Astrocyte of the cerebellum (primary cell): ENCODE measurements at regions not wholly inside any gene's neighbourhood (a gene's known extent, or its start where the extent isn't known, plus 50 kb on each side); places are given as distances from the start of the nearest gene placed in this dataset.
"Not testable (repeated sequence)": the region's sequence is repeated elsewhere in the genome, so short reads cannot be mapped to it uniquely, and the experiment has no call there.

Source experiments
- DNase-seq: peaks from one replicate; pipeline ENCODE4 v3.0.0-alpha.2; 2011; ENCODE audit warnings: low read depth
- H3K4me3 ChIP-seq: 2 replicates; pipeline ENCODE4 v1.5.1; 2011; ENCODE audit warnings: mild to moderate bottlenecking, low read depth, low read length, moderate library complexity
- CTCF ChIP-seq: IDR thresholded peaks from 2 replicates; pipeline ENCODE4 v1.5.1; 2012; ENCODE audit warnings: low read length, low read depth, moderate library complexity, mild to moderate bottlenecking; ENCODE audit errors: missing control alignments
- in situ Hi-C: cut with HindIII; loops from 2 replicates; pipeline ENCODE4 v1.10.0; 2017; ENCODE audit warnings: low sequenced_read_pairs

GRCh38 chr4:134073711-134074110 is 127.9 kb downstream of the PABPC4L start:
- no peak for TF ChIP-seq CTCF
- DNase-seq = no peak
- no peak overlapping the region for H3K4me3 ChIP-seq
- in situ Hi-C loops = no loop called here

DNA sequence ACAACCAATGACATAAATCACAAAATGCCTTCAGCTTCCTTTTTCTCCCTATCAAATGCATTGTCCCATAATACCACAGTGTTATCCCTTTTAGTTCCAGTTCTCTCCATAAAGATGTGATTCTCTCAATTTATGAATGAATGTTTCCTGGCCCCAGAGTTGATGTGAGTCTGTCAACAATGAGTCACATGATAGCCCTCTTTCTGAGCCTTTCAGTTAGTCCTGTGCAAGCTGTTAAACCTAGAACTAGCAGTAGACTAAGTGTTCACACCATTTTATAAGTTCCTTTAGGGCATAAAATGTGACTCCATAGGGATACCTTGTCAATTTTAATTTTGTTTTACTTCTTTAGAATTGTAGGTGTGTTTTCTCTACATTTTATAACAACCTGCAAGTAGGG is 129.5 kb downstream of the PABPC4L start:
- in situ Hi-C loops = no loop called here
- no peak overlapping the region for H3K4me3 ChIP-seq
- TF ChIP-seq CTCF = no peak
- no peak for DNase-seq

- in situ Hi-C loops = no loop called here
These were observed 131.4 kb downstream of the PABPC4L start for GRCh38 chr4:134070174-134070573.

GRCh38 chr4:134057356-134057755 is 144.2 kb downstream of the PABPC4L start:
- no peak for DNase-seq
- H3K4me3 ChIP-seq = no peak overlapping the region
- no peak for TF ChIP-seq CTCF
- in situ Hi-C loops = no loop called here

More at GRCh38 chr4:134070174-134070573, 131.4 kb downstream of the PABPC4L start:
- DNase-seq = no peak
- TF ChIP-seq CTCF = no peak
- H3K4me3 ChIP-seq = no peak overlapping the region

- DNase-seq, in situ Hi-C loops, H3K4me3 ChIP-seq: not testable (repeated sequence)
These were observed 155.4 kb downstream of the PABPC4L start for GRCh38 chr4:134046221-134046620.

DNA sequence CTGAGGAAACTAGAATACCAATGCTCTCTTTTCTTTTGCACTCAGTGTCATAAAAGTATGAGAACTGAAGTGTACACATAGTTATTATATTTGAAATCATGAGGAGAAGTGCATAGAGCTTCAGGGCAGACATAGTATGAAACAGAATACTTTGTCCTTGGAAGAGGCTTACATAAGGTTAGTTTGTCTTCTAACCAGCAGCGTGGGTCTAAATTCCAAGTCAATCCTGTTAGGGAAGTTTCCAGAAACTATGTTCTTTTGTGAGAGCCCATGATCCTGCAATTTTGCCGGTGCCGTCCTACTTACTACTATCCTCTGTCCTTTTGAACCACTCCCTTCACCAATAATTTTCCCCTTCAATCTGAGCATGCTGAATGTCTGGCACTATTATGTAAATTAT is 156.2 kb downstream of the PABPC4L start:
- no peak overlapping the region for H3K4me3 ChIP-seq
- in situ Hi-C loops = no loop called here
- no peak for DNase-seq
- no peak for TF ChIP-seq CTCF

GRCh38 chr4:134043266-134043665 is 158.3 kb downstream of the PABPC4L start:
- DNase-seq = no peak
- no peak overlapping the region for H3K4me3 ChIP-seq
- no peak for TF ChIP-seq CTCF
- in situ Hi-C loops = no loop called here
